HuH-7.5 (cell line): ENCODE measurements at regions not wholly inside any gene's neighbourhood (a gene's known extent, or its start where the extent isn't known, plus 50 kb on each side); places are given as distances from the start of the nearest gene placed in this dataset.

Experiments
- DNase-seq: peaks from one replicate; pipeline ENCODE4 v3.0.0; 2011; ENCODE audit warnings: low spot score

GRCh38 chr15:69793431-69793780 lies 304.3 kb downstream of the TLE3 start:
- DNase-seq: no peak

GRCh38 chr15:69793781-69794451 lies 303.8 kb downstream of the TLE3 start:
- no peak for DNase-seq

GRCh38 chr15:69794645-69795469 lies 302.9 kb downstream of the TLE3 start:
- no peak for DNase-seq

- no peak for DNase-seq
Measured at GRCh38 chr15:69795601-69796000, 302.1 kb downstream of the TLE3 start.

GRCh38 chr15:69797051-69797595 lies 300.6 kb downstream of the TLE3 start:
- no peak for DNase-seq

- DNase-seq: no peak
Measured at GRCh38 chr15:69797615-69798014, 300.1 kb downstream of the TLE3 start.

- DNase-seq: no peak
Measured at GRCh38 chr15:69798481-69799250, 299.1 kb downstream of the TLE3 start.

GRCh38 chr15:69801144-69801543 lies 296.6 kb downstream of the TLE3 start:
- no peak for DNase-seq

GRCh38 chr15:69802432-69802831 lies 295.3 kb downstream of the TLE3 start:
- DNase-seq: no peak

GRCh38 chr15:69804786-69805185 lies 292.9 kb downstream of the TLE3 start:
- DNase-seq: no peak

- DNase-seq: no peak
Measured at GRCh38 chr15:69805248-69805953, 292.3 kb downstream of the TLE3 start.

GRCh38 chr15:69806287-69806915 lies 291.3 kb downstream of the TLE3 start:
- no peak for DNase-seq

- DNase-seq: no peak
Measured at GRCh38 chr15:69807721-69808120, 290.0 kb downstream of the TLE3 start.

GRCh38 chr15:69808756-69809155 lies 289.0 kb downstream of the TLE3 start:
- DNase-seq: no peak

GRCh38 chr15:69809421-69809820 lies 288.3 kb downstream of the TLE3 start:
- DNase-seq: no peak

- no peak for DNase-seq
Measured at GRCh38 chr15:69810431-69811354, 287.0 kb downstream of the TLE3 start.

- no peak for DNase-seq
Measured at GRCh38 chr15:69812861-69813261, 284.9 kb downstream of the TLE3 start.

- no peak for DNase-seq
Measured at GRCh38 chr15:69813881-69814280, 283.8 kb downstream of the TLE3 start.

GRCh38 chr15:69814932-69815331 lies 282.8 kb downstream of the TLE3 start:
- DNase-seq: no peak

- DNase-seq: no peak
Measured at GRCh38 chr15:69815793-69816192, 281.9 kb downstream of the TLE3 start.
